ENCODE measurements at regions not wholly inside any gene's neighbourhood (a gene's known extent, or its start where the extent isn't known, plus 50 kb on each side); places are given as distances from the start of the nearest gene placed in this dataset.

GRCh38 chr2:111624411-111625156 lies 259.4 kb downstream of the ANAPC1 start:
- no peak for TF ChIP-seq REST (IDR thresholded peaks at IDR 0.05; ENCODE audit: insufficient read depth in 1 of 2, low read depth in 2 of 2, low read length in 2 of 2)
- TF ChIP-seq TAF1 (IDR thresholded peaks at IDR 0.05; ENCODE audit: borderline replicate concordance, insufficient read depth, low read length), result no peak
- TF ChIP-seq POLR2AphosphoS5 (IDR thresholded peaks at IDR 0.05; ENCODE audit: low read depth, low read length), result no peak

Data from PFSK-1 (cell line).